CD4-positive, CD25-positive, alpha-beta regulatory T cell (primary cell): ENCODE measurements at regions not wholly inside any gene's neighbourhood (a gene's known extent, or its start where the extent isn't known, plus 50 kb on each side); places are given as distances from the start of the nearest gene placed in this dataset.

Source experiments
- ATAC-seq, 2 donors: fragments of 150-1000 bp; cut with Tn5 transposase; one replicate each; pipeline ENCODE4 v1.10.0; 2021; ENCODE audit warnings: low read depth in 2 of 2, moderate number of reproducible peaks in 2 of 2, moderate library complexity in 1 of 2
- DNase-seq, 3 donors: peaks; one replicate each; pipeline versions ENCODE4 v3.0.0 to v3.0.0-alpha.2; 2012 to 2022; ENCODE audit warnings: mixed read lengths in 1 of 3
- H3K27ac ChIP-seq: one replicate; pipeline ENCODE4 v1.7.0; 2013; ENCODE audit warnings: mild to moderate bottlenecking, low read length; ENCODE audit not compliant: insufficient read depth, poor library complexity, severe bottlenecking
- H3K27me3 ChIP-seq: one replicate; pipeline ENCODE4 v1.7.0; 2013; ENCODE audit warnings: low read length; ENCODE audit not compliant: control insufficient read depth, insufficient read depth
- H3K36me3 ChIP-seq: one replicate; pipeline ENCODE4 v1.7.0; 2013; ENCODE audit warnings: mild to moderate bottlenecking, low read length, moderate library complexity; ENCODE audit not compliant: control insufficient read depth, insufficient read depth
- H3K4me1 ChIP-seq: 2 replicates; pipeline ENCODE4 v1.7.0; 2013; ENCODE audit warnings: mild to moderate bottlenecking, low read length; ENCODE audit not compliant: insufficient read depth, control insufficient read depth, poor library complexity, severe bottlenecking
- H3K4me3 ChIP-seq: one replicate; pipeline ENCODE4 v1.7.0; 2013; ENCODE audit warnings: low read depth, mild to moderate bottlenecking, low read length, moderate library complexity
- H3K9me3 ChIP-seq, 2 experiments: 1 replicate in 1 of 2; 2 replicates in 1 of 2; pipeline ENCODE4 v1.7.0; 2013; ENCODE audit warnings: low read length in 2 of 2, mild to moderate bottlenecking in 1 of 2, moderate library complexity in 1 of 2; ENCODE audit not compliant: control insufficient read depth in 2 of 2
- H3K27ac Mint-ChIP-seq, 3 donors: one replicate each; pipeline ENCODE4 v1.8.0; 2020 to 2022; ENCODE audit warnings: mild to moderate bottlenecking in 3 of 3, mixed read lengths in 3 of 3, moderate library complexity in 2 of 3
- H3K27me3 Mint-ChIP-seq: one replicate; pipeline ENCODE4 v1.8.0; 2022; ENCODE audit warnings: mild to moderate bottlenecking, mixed read lengths
- H3K36me3 Mint-ChIP-seq: one replicate; pipeline ENCODE4 v1.8.0; 2020; ENCODE audit warnings: mixed read lengths
- H3K4me1 Mint-ChIP-seq, 4 donors: one replicate each; pipeline ENCODE4 v1.8.0; 2020 to 2022; ENCODE audit warnings: mixed read lengths in 4 of 4, mild to moderate bottlenecking in 1 of 4
- H3K4me3 Mint-ChIP-seq, 4 donors: one replicate each; pipeline ENCODE4 v1.8.0; 2020 to 2022; ENCODE audit warnings: mild to moderate bottlenecking in 4 of 4, mixed read lengths in 4 of 4, moderate library complexity in 3 of 4
- H3K9me3 Mint-ChIP-seq, 7 donors: one replicate each; pipeline ENCODE4 v1.8.0; 2020 to 2022; ENCODE audit warnings: mixed read lengths in 7 of 7, mild to moderate bottlenecking in 3 of 7, moderate library complexity in 2 of 7

GRCh38 chr12:16870845-16871244 lies 264.9 kb upstream of the LMO3 start:
- Mint-ChIP-seq H3K4me1 (no peaks in the 10 kb centered on the region), H3K27me3 (no peaks in the 10 kb centered on the region), H3K27ac (no peak overlapping the region), H3K9me3 (peaks cover 0 to 15% (median 12%) of the 10 kb centered on the region in 7 donors), H3K4me3 (no peak overlapping the region), H3K36me3 (no peaks in the 10 kb centered on the region)
- Histone ChIP-seq H3K9me3 (peaks cover 0 to 2% of the 10 kb centered on the region in 2 experiments), H3K27me3 (no peaks in the 10 kb centered on the region), H3K27ac (no peak overlapping the region), H3K4me1 (no peaks in the 10 kb centered on the region), H3K4me3 (no peak overlapping the region), H3K36me3 (no peaks in the 10 kb centered on the region)
- DNase-seq = no peak
- ATAC-seq = no peak

- DNase-seq (no peak), ATAC-seq (no peak)
- peaks cover 0 to 2% of the 10 kb centered on the region in 2 experiments for H3K9me3 ChIP-seq
- H3K27ac ChIP-seq = no peak overlapping the region
- H3K4me1 ChIP-seq = no peaks in the 10 kb centered on the region
- no peak overlapping the region for H3K4me3 ChIP-seq
- Mint-ChIP-seq H3K4me3 (no peak overlapping the region), H3K36me3 (no peaks in the 10 kb centered on the region), H3K4me1 (no peaks in the 10 kb centered on the region), H3K9me3 (peaks cover 0 to 15% (median 7%) of the 10 kb centered on the region in 7 donors), H3K27me3 (no peaks in the 10 kb centered on the region), H3K27ac (no peak overlapping the region)
- H3K27me3 ChIP-seq = no peaks in the 10 kb centered on the region
- H3K36me3 ChIP-seq = no peaks in the 10 kb centered on the region
Observed at GRCh38 chr12:16863742-16864141, 257.8 kb upstream of the LMO3 start.

- Mint-ChIP-seq H3K4me3 (no peak overlapping the region), H3K36me3 (no peaks in the 10 kb centered on the region), H3K4me1 (no peaks in the 10 kb centered on the region), H3K27me3 (no peaks in the 10 kb centered on the region), H3K9me3 (peaks cover 2 to 12% (median 6%) of the 10 kb centered on the region in 7 donors), H3K27ac (no peak overlapping the region)
- no peaks in the 10 kb centered on the region for H3K27me3 ChIP-seq
- no peaks in the 10 kb centered on the region for H3K36me3 ChIP-seq
- ATAC-seq (no peak), DNase-seq (no peak)
- no peaks in the 10 kb centered on the region for H3K9me3 ChIP-seq
- H3K4me1 ChIP-seq = no peaks in the 10 kb centered on the region
- H3K4me3 ChIP-seq = no peak overlapping the region
- H3K27ac ChIP-seq = no peak overlapping the region
Observed at GRCh38 chr12:16857456-16857923, 251.5 kb upstream of the LMO3 start.

DNA sequence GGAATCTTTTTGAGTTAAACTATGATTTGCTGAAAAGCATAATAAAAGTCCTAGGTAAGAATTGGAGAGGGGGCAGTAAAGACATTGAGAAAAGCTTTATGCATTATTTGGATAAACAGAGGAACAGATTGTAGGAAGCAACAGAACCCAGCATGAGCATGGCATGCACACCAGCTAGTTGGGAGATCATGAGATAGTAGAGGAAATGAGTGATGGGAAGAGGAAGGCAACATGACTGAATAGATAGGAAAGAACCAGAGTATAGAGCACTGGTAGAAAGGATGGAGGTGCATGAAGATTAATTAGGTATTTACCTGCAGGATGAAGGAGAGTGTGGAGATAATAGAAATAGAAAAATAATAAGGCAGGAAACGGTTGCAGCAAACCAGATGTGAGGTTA lies 248.5 kb upstream of the LMO3 start:
- Histone ChIP-seq H3K36me3 (no peaks in the 10 kb centered on the region), H3K27me3 (no peaks in the 10 kb centered on the region), H3K4me1 (no peaks in the 10 kb centered on the region), H3K4me3 (no peak overlapping the region), H3K9me3 (no peaks in the 10 kb centered on the region), H3K27ac (no peak overlapping the region)
- Mint-ChIP-seq H3K36me3 (no peaks in the 10 kb centered on the region), H3K4me3 (no peak overlapping the region), H3K4me1 (no peaks in the 10 kb centered on the region), H3K9me3 (peaks cover 4 to 17% (median 5%) of the 10 kb centered on the region in 7 donors), H3K27me3 (no peaks in the 10 kb centered on the region), H3K27ac (no peak overlapping the region)
- DNase-seq (no peak), ATAC-seq (no peak)

- no peaks in the 10 kb centered on the region for H3K36me3 ChIP-seq
- H3K27me3 Mint-ChIP-seq = no peaks in the 10 kb centered on the region
- H3K4me3 ChIP-seq = no peak overlapping the region
- H3K4me3 Mint-ChIP-seq = no peak overlapping the region
- DNase-seq (no peak), ATAC-seq (no peak)
- H3K9me3 ChIP-seq = no peaks in the 10 kb centered on the region
- no peak overlapping the region for H3K27ac ChIP-seq
- H3K9me3 Mint-ChIP-seq = peaks cover 0 to 13% (median 4%) of the 10 kb centered on the region in 7 donors
- H3K36me3 Mint-ChIP-seq = no peaks in the 10 kb centered on the region
- no peaks in the 10 kb centered on the region for H3K4me1 ChIP-seq
- H3K4me1 Mint-ChIP-seq = no peaks in the 10 kb centered on the region
- H3K27ac Mint-ChIP-seq = no peak overlapping the region
- no peaks in the 10 kb centered on the region for H3K27me3 ChIP-seq
Observed at GRCh38 chr12:16849473-16849872, 243.5 kb upstream of the LMO3 start.

GRCh38 chr12:16844875-16845274 lies 238.9 kb upstream of the LMO3 start:
- H3K27ac ChIP-seq = no peak overlapping the region
- no peaks in the 10 kb centered on the region for H3K27me3 ChIP-seq
- H3K9me3 ChIP-seq = no peaks in the 10 kb centered on the region
- Mint-ChIP-seq H3K27me3 (no peaks in the 10 kb centered on the region), H3K27ac (no peak overlapping the region), H3K36me3 (no peaks in the 10 kb centered on the region), H3K4me3 (no peak overlapping the region), H3K9me3 (peaks cover 0 to 18% (median 7%) of the 10 kb centered on the region in 7 donors), H3K4me1 (no peaks in the 10 kb centered on the region)
- no peak for DNase-seq
- no peak for ATAC-seq
- no peaks in the 10 kb centered on the region for H3K4me1 ChIP-seq
- H3K36me3 ChIP-seq = no peaks in the 10 kb centered on the region
- no peak overlapping the region for H3K4me3 ChIP-seq

DNA sequence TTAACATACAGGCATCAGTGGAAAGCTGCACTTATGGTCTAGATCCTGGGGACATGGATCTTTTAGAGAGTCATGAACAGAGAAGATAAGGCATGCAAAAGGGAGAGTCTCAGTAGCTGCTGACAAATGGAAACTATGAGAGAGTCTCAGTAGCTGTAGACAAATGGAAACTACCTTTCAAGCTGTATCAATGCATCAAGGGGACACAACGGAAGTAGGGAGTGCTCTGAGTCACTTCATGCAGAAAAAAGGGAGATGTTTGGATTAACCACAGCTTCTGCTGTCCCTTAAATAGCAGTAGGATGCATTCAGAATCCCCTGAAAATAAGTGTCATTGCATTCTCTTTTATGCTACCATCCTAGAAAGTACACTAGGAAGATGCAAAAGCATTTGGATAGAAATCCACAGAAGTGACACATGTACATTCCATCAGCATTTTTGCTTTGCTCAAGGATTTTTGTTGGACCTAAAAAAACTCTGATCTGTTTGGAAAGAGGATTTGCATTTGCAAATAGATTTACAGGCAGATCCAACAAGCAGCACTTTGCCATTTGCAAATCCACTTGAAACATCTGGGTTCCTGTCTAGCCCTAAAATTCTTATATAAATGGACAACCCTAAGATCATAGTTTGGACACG lies 227.5 kb upstream of the LMO3 start:
- ATAC-seq = no peak

GRCh38 chr12:16828891-16829290 lies 222.9 kb upstream of the LMO3 start:
- no peak overlapping the region for H3K27ac ChIP-seq
- Mint-ChIP-seq H3K27me3 (no peaks in the 10 kb centered on the region), H3K4me1 (no peaks in the 10 kb centered on the region), H3K9me3 (peaks cover under 1 to 19% (median 11%) of the 10 kb centered on the region in 7 donors), H3K4me3 (no peak overlapping the region), H3K27ac (no peak overlapping the region), H3K36me3 (no peaks in the 10 kb centered on the region)
- no peaks in the 10 kb centered on the region for H3K36me3 ChIP-seq
- DNase-seq (no peak), ATAC-seq (no peak)
- no peaks in the 10 kb centered on the region for H3K9me3 ChIP-seq
- no peaks in the 10 kb centered on the region for H3K27me3 ChIP-seq
- no peaks in the 10 kb centered on the region for H3K4me1 ChIP-seq
- H3K4me3 ChIP-seq = no peak overlapping the region

More for the DNA sequence above, 227.5 kb upstream of the LMO3 start:
- no peaks in the 10 kb centered on the region for H3K27me3 Mint-ChIP-seq
- H3K4me1 ChIP-seq = no peaks in the 10 kb centered on the region
- H3K4me1 Mint-ChIP-seq = no peaks in the 10 kb centered on the region
- no peak overlapping the region for H3K4me3 ChIP-seq
- H3K36me3 ChIP-seq = no peaks in the 10 kb centered on the region
- no peak overlapping the region for H3K4me3 Mint-ChIP-seq
- peaks cover 3 to 30% (median 9%) of the 10 kb centered on the region in 7 donors for H3K9me3 Mint-ChIP-seq
- no peaks in the 10 kb centered on the region for H3K27me3 ChIP-seq
- no peaks in the 10 kb centered on the region for H3K9me3 ChIP-seq
- DNase-seq = no peak
- H3K27ac Mint-ChIP-seq = no peak overlapping the region
- no peak overlapping the region for H3K27ac ChIP-seq
- H3K36me3 Mint-ChIP-seq = no peaks in the 10 kb centered on the region
